ENCODE measurements at regions not wholly inside any gene's neighbourhood (a gene's known extent, or its start where the extent isn't known, plus 50 kb on each side); places are given as distances from the start of the nearest gene placed in this dataset.

- DNase-seq (ENCODE audit: low spot score in 2 of 2), result no peak
- Mint-ChIP-seq H3K27ac (no peak overlapping the region), H3K9me3 (peaks cover 4 to 12% of the 10 kb centered on the region in 2 donors), H3K36me3 (peaks cover 0 to 5% of the 10 kb centered on the region in 2 donors)
- no peak for ATAC-seq
Measured at GRCh38 chr6:81465859-81466258, 286.6 kb downstream of the TENT5A start.

- DNase-seq (ENCODE audit: low spot score in 2 of 2) (no peak), ATAC-seq (no peak)
- Mint-ChIP-seq H3K9me3 (no peaks in the 10 kb centered on the region), H3K36me3 (no peaks in the 10 kb centered on the region), H3K27ac (no peak overlapping the region)
Measured at GRCh38 chr6:81456416-81456815, 296.1 kb downstream of the TENT5A start.

GRCh38 chr6:81455641-81456040, 296.8 kb downstream of the TENT5A start:
- Mint-ChIP-seq H3K9me3 (no peaks in the 10 kb centered on the region), H3K36me3 (no peaks in the 10 kb centered on the region), H3K27ac (no peak overlapping the region)
- ATAC-seq, result no peak
- DNase-seq (ENCODE audit: low spot score in 2 of 2), result no peak

GRCh38 chr6:81451787-81452186, 300.7 kb downstream of the TENT5A start:
- DNase-seq (ENCODE audit: low spot score in 2 of 2), result no peak
- no peaks in the 10 kb centered on the region for H3K36me3 Mint-ChIP-seq
- ATAC-seq, result peak; percentile 91 to 100
- no peaks in the 10 kb centered on the region for H3K9me3 Mint-ChIP-seq
- H3K27ac Mint-ChIP-seq, result no peak overlapping the region

GRCh38 chr6:81450180-81450579, 302.3 kb downstream of the TENT5A start:
- Mint-ChIP-seq H3K9me3 (no peaks in the 10 kb centered on the region), H3K27ac (no peak overlapping the region), H3K36me3 (no peaks in the 10 kb centered on the region)
- ATAC-seq (no peak), DNase-seq (ENCODE audit: low spot score in 2 of 2) (no peak)

- no peak for ATAC-seq
- Mint-ChIP-seq H3K36me3 (no peaks in the 10 kb centered on the region), H3K9me3 (no peaks in the 10 kb centered on the region), H3K27ac (no peak overlapping the region)
- DNase-seq (ENCODE audit: low spot score in 2 of 2), result no peak
Measured at GRCh38 chr6:81446509-81446908, 306.0 kb downstream of the TENT5A start.

- no peak overlapping the region for H3K27ac Mint-ChIP-seq
- H3K36me3 Mint-ChIP-seq, result peaks cover 0 to 11% of the 10 kb centered on the region in 2 donors
- no peak for DNase-seq (ENCODE audit: low spot score in 2 of 2)
- peaks cover 27 to 30% of the 10 kb centered on the region in 2 donors for H3K9me3 Mint-ChIP-seq
- no peak for ATAC-seq
Measured at GRCh38 chr6:81439417-81439816, 313.1 kb downstream of the TENT5A start.

- H3K27ac Mint-ChIP-seq, result no peak overlapping the region
- ATAC-seq, result no peak
- no peak for DNase-seq (ENCODE audit: low spot score in 2 of 2)
- H3K9me3 Mint-ChIP-seq, result peaks cover 28 to 34% of the 10 kb centered on the region in 2 donors
- peaks cover 0 to 11% of the 10 kb centered on the region in 2 donors for H3K36me3 Mint-ChIP-seq
Measured at GRCh38 chr6:81436990-81437389, 315.5 kb downstream of the TENT5A start.

GRCh38 chr6:81413306-81413705, 339.2 kb downstream of the TENT5A start:
- Mint-ChIP-seq H3K9me3 (peaks cover 0 to 5% of the 10 kb centered on the region in 2 donors), H3K27ac (no peak overlapping the region), H3K36me3 (no peaks in the 10 kb centered on the region)
- no peak for DNase-seq (ENCODE audit: low spot score in 2 of 2)
- no peak for ATAC-seq

GRCh38 chr6:81401970-81402690, 350.4 kb downstream of the TENT5A start:
- DNase-seq (ENCODE audit: low spot score in 2 of 2) (no peak), ATAC-seq (no peak)
- Mint-ChIP-seq H3K27ac (no peak overlapping the region), H3K36me3 (no peaks in the 10 kb centered on the region), H3K9me3 (no peaks in the 10 kb centered on the region)

GRCh38 chr6:81396916-81397315, 355.6 kb downstream of the TENT5A start:
- H3K9me3 Mint-ChIP-seq, result peaks cover 2 to 8% of the 10 kb centered on the region in 2 donors
- no peaks in the 10 kb centered on the region for H3K36me3 Mint-ChIP-seq

GRCh38 chr6:81387163-81387562, 365.3 kb downstream of the TENT5A start:
- DNase-seq (ENCODE audit: low spot score in 2 of 2), result no peak
- H3K36me3 Mint-ChIP-seq, result no peaks in the 10 kb centered on the region
- H3K9me3 Mint-ChIP-seq, result peaks cover 13% of the 10 kb centered on the region in 2 donors

More at GRCh38 chr6:81396916-81397315, 355.6 kb downstream of the TENT5A start:
- ATAC-seq (no peak), DNase-seq (ENCODE audit: low spot score in 2 of 2) (no peak)
- H3K27ac Mint-ChIP-seq, result no peak overlapping the region

GRCh38 chr6:81384921-81385320, 367.6 kb downstream of the TENT5A start:
- DNase-seq (ENCODE audit: low spot score in 2 of 2), result no peak
- Mint-ChIP-seq H3K36me3 (no peaks in the 10 kb centered on the region), H3K27ac (no peak overlapping the region), H3K9me3 (peaks cover 5 to 11% of the 10 kb centered on the region in 2 donors)
- no peak for ATAC-seq

More at GRCh38 chr6:81387163-81387562, 365.3 kb downstream of the TENT5A start:
- no peak overlapping the region for H3K27ac Mint-ChIP-seq
- ATAC-seq, result no peak

- no peak overlapping the region for H3K27ac Mint-ChIP-seq
- ATAC-seq (no peak), DNase-seq (ENCODE audit: low spot score in 2 of 2) (no peak)
- no peaks in the 10 kb centered on the region for H3K36me3 Mint-ChIP-seq
- H3K9me3 Mint-ChIP-seq, result peaks cover 5 to 11% of the 10 kb centered on the region in 2 donors
Measured at GRCh38 chr6:81383472-81383871, 369.0 kb downstream of the TENT5A start.

- H3K9me3 Mint-ChIP-seq, result peaks cover 5 to 11% of the 10 kb centered on the region in 2 donors
- H3K27ac Mint-ChIP-seq, result no peak overlapping the region
- DNase-seq (ENCODE audit: low spot score in 2 of 2), result no peak
- no peaks in the 10 kb centered on the region for H3K36me3 Mint-ChIP-seq
- no peak for ATAC-seq
Measured at GRCh38 chr6:81382852-81383251, 369.6 kb downstream of the TENT5A start.

- no peaks in the 10 kb centered on the region for H3K36me3 Mint-ChIP-seq
- no peak for DNase-seq (ENCODE audit: low spot score in 2 of 2)
- ATAC-seq, result no peak
- peaks cover 5 to 11% of the 10 kb centered on the region in 2 donors for H3K9me3 Mint-ChIP-seq
- no peak overlapping the region for H3K27ac Mint-ChIP-seq
Measured at GRCh38 chr6:81381382-81381916, 371.0 kb downstream of the TENT5A start.

- Mint-ChIP-seq H3K36me3 (no peaks in the 10 kb centered on the region), H3K27ac (no peak overlapping the region), H3K9me3 (peaks cover 3 to 11% of the 10 kb centered on the region in 2 donors)
- ATAC-seq, result no peak
- no peak for DNase-seq (ENCODE audit: low spot score in 2 of 2)
Measured at GRCh38 chr6:81380718-81381338, 371.7 kb downstream of the TENT5A start.

GRCh38 chr6:81376745-81377144, 375.7 kb downstream of the TENT5A start:
- Mint-ChIP-seq H3K27ac (no peak overlapping the region), H3K36me3 (no peaks in the 10 kb centered on the region), H3K9me3 (peaks cover 0 to 4% of the 10 kb centered on the region in 2 donors)
- ATAC-seq (no peak), DNase-seq (ENCODE audit: low spot score in 2 of 2) (no peak)

All from activated naive CD4-positive, alpha-beta T cell treated with anti-CD3 and anti-CD28 coated beads, Interleukin-2, amount 50 U/mL, for 72 hours (primary cell).